ENCODE measurements at regions not wholly inside any gene's neighbourhood (a gene's known extent, or its start where the extent isn't known, plus 50 kb on each side); places are given as distances from the start of the nearest gene placed in this dataset.

- CTCF ChIA-PET, result interaction anchor here (1.4 to 5.7 kb wide), 2 partner anchors 26 to 46 kb away, joined by 3 to 51 read pairs; no protein-coding TSS in a partner anchor
- no peak overlapping the region for H3K4me3 Mint-ChIP-seq
- H3K27me3 Mint-ChIP-seq, result peaks cover 100% of the 10 kb centered on the region
- no peak overlapping the region for H3K27ac Mint-ChIP-seq
- no peaks in the 10 kb centered on the region for H3K9me3 Mint-ChIP-seq
- H3K36me3 Mint-ChIP-seq, result peaks cover 2% of the 10 kb centered on the region
- no peak for DNase-seq
- peaks cover 59% of the 10 kb centered on the region for H3K4me1 Mint-ChIP-seq
Observed at GRCh38 chr15:89405494-89405893, 70.9 kb upstream of the POLG start.

- no peak overlapping the region for H3K4me3 Mint-ChIP-seq
- CTCF ChIA-PET, result interaction anchor here (1.1 to 5.7 kb wide), 3 partner anchors 24 to 45 kb away, joined by 3 to 51 read pairs (median 3); no protein-coding TSS in a partner anchor
- H3K4me1 Mint-ChIP-seq, result peaks cover 52% of the 10 kb centered on the region
- H3K9me3 Mint-ChIP-seq, result no peaks in the 10 kb centered on the region
- no peak overlapping the region for H3K27ac Mint-ChIP-seq
- peaks cover 100% of the 10 kb centered on the region for H3K27me3 Mint-ChIP-seq
- DNase-seq, result no peak
- peaks cover 2% of the 10 kb centered on the region for H3K36me3 Mint-ChIP-seq
Observed at GRCh38 chr15:89404023-89404422, 69.4 kb upstream of the POLG start.

- peaks cover 100% of the 10 kb centered on the region for H3K27me3 Mint-ChIP-seq
- no peak overlapping the region for H3K4me3 Mint-ChIP-seq
- H3K9me3 Mint-ChIP-seq, result no peaks in the 10 kb centered on the region
- H3K4me1 Mint-ChIP-seq, result peaks cover 40% of the 10 kb centered on the region
- H3K36me3 Mint-ChIP-seq, result no peaks in the 10 kb centered on the region
- CTCF ChIA-PET, result interaction anchor here (1.2 to 5.7 kb wide), 3 partner anchors 15 to 43 kb away, joined by 3 to 51 read pairs (median 4); no protein-coding TSS in a partner anchor
- DNase-seq, result no peak
- no peak overlapping the region for H3K27ac Mint-ChIP-seq
Observed at GRCh38 chr15:89402518-89402805, 67.8 kb upstream of the POLG start.

GRCh38 chr15:89401631-89402517, 67.2 kb upstream of the POLG start:
- Mint-ChIP-seq H3K4me3 (no peak overlapping the region), H3K9me3 (no peaks in the 10 kb centered on the region), H3K27me3 (peaks cover 100% of the 10 kb centered on the region), H3K27ac (no peak overlapping the region), H3K4me1 (peaks cover 35% of the 10 kb centered on the region), H3K36me3 (no peaks in the 10 kb centered on the region)
- CTCF ChIA-PET, result interaction anchor here (1.1 to 5.7 kb wide), 4 partner anchors 15 to 43 kb away, joined by 3 to 51 read pairs (median 4); no protein-coding TSS in a partner anchor
- no peak for DNase-seq

- H3K9me3 Mint-ChIP-seq, result no peaks in the 10 kb centered on the region
- H3K4me1 Mint-ChIP-seq, result peaks cover 27% of the 10 kb centered on the region
- CTCF ChIA-PET, result interaction anchor here (0.7 to 5.7 kb wide), 5 partner anchors 16 to 42 kb away, joined by 3 to 51 read pairs (median 4); no protein-coding TSS in a partner anchor
- DNase-seq, result no peak
- no peaks in the 10 kb centered on the region for H3K36me3 Mint-ChIP-seq
- H3K27ac Mint-ChIP-seq, result no peak overlapping the region
- peaks cover 94% of the 10 kb centered on the region for H3K27me3 Mint-ChIP-seq
- no peak overlapping the region for H3K4me3 Mint-ChIP-seq
Observed at GRCh38 chr15:89400782-89401545, 66.3 kb upstream of the POLG start.

GRCh38 chr15:89400116-89400781, 65.6 kb upstream of the POLG start:
- H3K27me3 Mint-ChIP-seq, result peaks cover 94% of the 10 kb centered on the region
- H3K9me3 Mint-ChIP-seq, result no peaks in the 10 kb centered on the region
- no peak overlapping the region for H3K27ac Mint-ChIP-seq
- CTCF ChIA-PET, result interaction anchor here (0.7 to 5.7 kb wide), 2 partner anchors 35 to 41 kb away, joined by 3 to 51 read pairs; no protein-coding TSS in a partner anchor
- peak overlapping the region; percentile 67 for H3K4me3 Mint-ChIP-seq
- H3K4me1 Mint-ChIP-seq, result peaks cover 22% of the 10 kb centered on the region
- H3K36me3 Mint-ChIP-seq, result no peaks in the 10 kb centered on the region
- no peak for DNase-seq

GRCh38 chr15:89399238-89400115, 64.9 kb upstream of the POLG start:
- CTCF ChIA-PET, result interaction anchor here (0.6 to 3.0 kb wide), 2 partner anchors 25 to 41 kb away, joined by 5 to 18 read pairs; no protein-coding TSS in a partner anchor
- Mint-ChIP-seq H3K4me3 (peak overlapping the region; percentile 67), H3K27me3 (peaks cover 92% of the 10 kb centered on the region), H3K4me1 (peaks cover 22% of the 10 kb centered on the region), H3K36me3 (no peaks in the 10 kb centered on the region), H3K9me3 (no peaks in the 10 kb centered on the region), H3K27ac (no peak overlapping the region)
- peak; percentile 49 for DNase-seq

- CTCF ChIA-PET, result interaction anchor here (0.6 to 3.0 kb wide), 2 partner anchors 24 to 40 kb away, joined by 5 to 18 read pairs; no protein-coding TSS in a partner anchor
- Mint-ChIP-seq H3K4me3 (peak overlapping the region; percentile 42), H3K27me3 (peaks cover 91% of the 10 kb centered on the region), H3K27ac (no peak overlapping the region), H3K9me3 (no peaks in the 10 kb centered on the region), H3K4me1 (peaks cover 22% of the 10 kb centered on the region), H3K36me3 (no peaks in the 10 kb centered on the region)
- DNase-seq, result no peak
Observed at GRCh38 chr15:89398896-89399237, 64.2 kb upstream of the POLG start.

GRCh38 chr15:89397653-89398023, 63.0 kb upstream of the POLG start:
- no peak for DNase-seq
- no peaks in the 10 kb centered on the region for H3K36me3 Mint-ChIP-seq
- CTCF ChIA-PET, result interaction anchor here (3.0 kb wide), 1 partner anchor 39 kb away, joined by 18 read pairs; no protein-coding TSS in a partner anchor
- peaks cover 22% of the 10 kb centered on the region for H3K4me1 Mint-ChIP-seq
- no peaks in the 10 kb centered on the region for H3K9me3 Mint-ChIP-seq
- peaks cover 91% of the 10 kb centered on the region for H3K27me3 Mint-ChIP-seq
- H3K27ac Mint-ChIP-seq, result no peak overlapping the region
- H3K4me3 Mint-ChIP-seq, result no peak overlapping the region

- H3K36me3 Mint-ChIP-seq, result no peaks in the 10 kb centered on the region
- CTCF ChIA-PET, result interaction anchor here (3.0 kb wide), 1 partner anchor 38 kb away, joined by 18 read pairs; no protein-coding TSS in a partner anchor
- peaks cover 91% of the 10 kb centered on the region for H3K27me3 Mint-ChIP-seq
- DNase-seq, result no peak
- no peak overlapping the region for H3K4me3 Mint-ChIP-seq
- H3K27ac Mint-ChIP-seq, result no peak overlapping the region
- H3K9me3 Mint-ChIP-seq, result no peaks in the 10 kb centered on the region
- H3K4me1 Mint-ChIP-seq, result peaks cover 18% of the 10 kb centered on the region
Observed at GRCh38 chr15:89396723-89397652, 62.4 kb upstream of the POLG start.

- Mint-ChIP-seq H3K27me3 (peaks cover 90% of the 10 kb centered on the region), H3K4me3 (no peak overlapping the region), H3K9me3 (no peaks in the 10 kb centered on the region), H3K27ac (no peak overlapping the region), H3K36me3 (no peaks in the 10 kb centered on the region), H3K4me1 (peaks cover 9% of the 10 kb centered on the region)
- DNase-seq, result no peak
- CTCF ChIA-PET, result no interaction called here
Observed at GRCh38 chr15:89395996-89396395, 61.4 kb upstream of the POLG start.

GRCh38 chr15:89395461-89395871, 60.8 kb upstream of the POLG start:
- peaks cover 90% of the 10 kb centered on the region for H3K27me3 Mint-ChIP-seq
- peaks cover 5% of the 10 kb centered on the region for H3K4me1 Mint-ChIP-seq
- H3K36me3 Mint-ChIP-seq, result no peaks in the 10 kb centered on the region
- no peak overlapping the region for H3K27ac Mint-ChIP-seq
- CTCF ChIA-PET, result interaction anchor here (1.3 to 1.5 kb wide), 2 partner anchors 36 to 38 kb away, joined by 3 to 5 read pairs; no protein-coding TSS in a partner anchor
- no peak for DNase-seq
- H3K4me3 Mint-ChIP-seq, result no peak overlapping the region
- H3K9me3 Mint-ChIP-seq, result no peaks in the 10 kb centered on the region

Measured in activated naive CD4-positive, alpha-beta T cell treated with anti-CD3 and anti-CD28 coated beads, Interleukin-2, amount 10 ng/mL, durations not matched to agents 7 days and 5 days (primary cell).